Ovary (tissue), 3 donors: ENCODE measurements at regions not wholly inside any gene's neighbourhood (a gene's known extent, or its start where the extent isn't known, plus 50 kb on each side); places are given as distances from the start of the nearest gene placed in this dataset.

Experiments used
- EP300 ChIP-seq: sonication (generic); formaldehyde crosslinking; IDR thresholded peaks from one replicate; pipeline ENCODE4 v1.6.1; 2017; ENCODE audit warnings: antibody characterized with exemption
- POLR2A ChIP-seq: fragments of 450-650 bp; IDR thresholded peaks from one replicate; pipeline ENCODE4 v1.6.1; 2017; ENCODE audit warnings: antibody characterized with exemption, mild to moderate bottlenecking, moderate library complexity
- TF ChIP-seq, protein P1 (sequence below), 3 donors: fragments of 450-650 bp in 2 of 3; fragments of 200-600 bp in 1 of 3; IDR thresholded peaks; one replicate each; pipeline versions ENCODE4 v1.5.1 to v1.8.0; 2016 to 2022; ENCODE audit warnings: antibody characterized with exemption in 3 of 3, mild to moderate bottlenecking in 1 of 3
- donor health status: DM: no; HTN: no; CAD: no.

- TF ChIP-seq, protein P1, sequence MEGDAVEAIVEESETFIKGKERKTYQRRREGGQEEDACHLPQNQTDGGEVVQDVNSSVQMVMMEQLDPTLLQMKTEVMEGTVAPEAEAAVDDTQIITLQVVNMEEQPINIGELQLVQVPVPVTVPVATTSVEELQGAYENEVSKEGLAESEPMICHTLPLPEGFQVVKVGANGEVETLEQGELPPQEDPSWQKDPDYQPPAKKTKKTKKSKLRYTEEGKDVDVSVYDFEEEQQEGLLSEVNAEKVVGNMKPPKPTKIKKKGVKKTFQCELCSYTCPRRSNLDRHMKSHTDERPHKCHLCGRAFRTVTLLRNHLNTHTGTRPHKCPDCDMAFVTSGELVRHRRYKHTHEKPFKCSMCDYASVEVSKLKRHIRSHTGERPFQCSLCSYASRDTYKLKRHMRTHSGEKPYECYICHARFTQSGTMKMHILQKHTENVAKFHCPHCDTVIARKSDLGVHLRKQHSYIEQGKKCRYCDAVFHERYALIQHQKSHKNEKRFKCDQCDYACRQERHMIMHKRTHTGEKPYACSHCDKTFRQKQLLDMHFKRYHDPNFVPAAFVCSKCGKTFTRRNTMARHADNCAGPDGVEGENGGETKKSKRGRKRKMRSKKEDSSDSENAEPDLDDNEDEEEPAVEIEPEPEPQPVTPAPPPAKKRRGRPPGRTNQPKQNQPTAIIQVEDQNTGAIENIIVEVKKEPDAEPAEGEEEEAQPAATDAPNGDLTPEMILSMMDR (IDR thresholded peaks at IDR 0.05), result no peak
- no peak for TF ChIP-seq EP300
- TF ChIP-seq POLR2A, result no peak
These were observed 237.5 kb upstream of the FAM98A start for GRCh38 chr2:33836628-33837027.
